Activated CD4-positive, alpha-beta T cell treated with anti-CD3 and anti-CD28 coated beads for 36 hours (primary cell): ENCODE measurements at regions not wholly inside any gene's neighbourhood (a gene's known extent, or its start where the extent isn't known, plus 50 kb on each side); places are given as distances from the start of the nearest gene placed in this dataset.

Source experiments
- ATAC-seq: fragments of 200-7000 bp; cut with Tn5 transposase; one replicate; pipeline ENCODE4 v1.10.0; 2021; ENCODE audit warnings: mild to moderate bottlenecking, moderate library complexity
- CTCF ChIA-PET: fragments of 350-600 bp; sonication (Branson Sonifier 250); formaldehyde crosslinking; loops from one replicate; lab custom pipeline; 2021; ENCODE audit warnings: antibody characterized with exemption; lab: Charles Lee
- POLR2A ChIA-PET: fragments of 350-600 bp; sonication (Branson Sonifier 250); formaldehyde crosslinking; loops from one replicate; lab custom pipeline; 2021; ENCODE audit warnings: antibody characterized with exemption, inconsistent platforms; lab: Charles Lee
- DNase-seq: peaks from one replicate; pipeline ENCODE4 v3.0.0-alpha.2; 2020
- H3K27ac Mint-ChIP-seq: one replicate; pipeline ENCODE4 v1.8.0; 2021; ENCODE audit warnings: mixed read lengths
- H3K27me3 Mint-ChIP-seq: one replicate; pipeline ENCODE4 v1.8.0; 2021; ENCODE audit warnings: mixed read lengths
- H3K36me3 Mint-ChIP-seq: one replicate; pipeline ENCODE4 v1.8.0; 2021; ENCODE audit warnings: low read depth, mixed read lengths
- H3K4me1 Mint-ChIP-seq: one replicate; pipeline ENCODE4 v1.8.0; 2021; ENCODE audit warnings: mixed read lengths
- H3K4me3 Mint-ChIP-seq: one replicate; pipeline ENCODE4 v1.8.0; 2021; ENCODE audit warnings: mild to moderate bottlenecking, moderate library complexity, mixed read lengths
- H3K9me3 Mint-ChIP-seq: one replicate; pipeline ENCODE4 v1.8.0; 2021; ENCODE audit warnings: low read depth, mixed read lengths
- intact Hi-C, 2 experiments: fragments of 100-400 bp; cut with DNase I in 1 of 2; cut with micrococcal nuclease in 1 of 2; formaldehyde crosslinking; loops; one replicate each; pipeline versions ENCODE4 v1.14.2 to v1.15.1; 2022 to 2024; cut with DNase I, micrococcal nuclease

GRCh38 chr7:22909917-22910316 lies 87.3 kb upstream of the TOMM7 start:
- ATAC-seq (no peak), DNase-seq (no peak)
- ChIA-PET CTCF (no interaction called here), POLR2A (no interaction called here)
- no peaks in the 10 kb centered on the region for H3K4me1 Mint-ChIP-seq
- H3K27me3 Mint-ChIP-seq, result no peaks in the 10 kb centered on the region
- H3K4me3 Mint-ChIP-seq, result no peak overlapping the region
- intact Hi-C loops, result no loop called here
- peaks cover 2% of the 10 kb centered on the region for H3K36me3 Mint-ChIP-seq
- H3K27ac Mint-ChIP-seq, result no peak overlapping the region
- H3K9me3 Mint-ChIP-seq, result peaks cover 6% of the 10 kb centered on the region

GRCh38 chr7:22907805-22908204 lies 85.2 kb upstream of the TOMM7 start:
- CTCF ChIA-PET, result interaction anchor here (0.7 kb wide), 1 partner anchor 32 kb away, joined by 3 read pairs; no protein-coding TSS in a partner anchor
- H3K4me3 Mint-ChIP-seq, result no peak overlapping the region
- H3K36me3 Mint-ChIP-seq, result no peaks in the 10 kb centered on the region
- no peaks in the 10 kb centered on the region for H3K4me1 Mint-ChIP-seq
- ATAC-seq (no peak), DNase-seq (no peak)
- H3K27ac Mint-ChIP-seq, result no peak overlapping the region
- intact Hi-C loops, result no loop called here
- H3K27me3 Mint-ChIP-seq, result no peaks in the 10 kb centered on the region
- POLR2A ChIA-PET, result no interaction called here
- no peaks in the 10 kb centered on the region for H3K9me3 Mint-ChIP-seq

GRCh38 chr7:22900784-22901183 lies 78.1 kb upstream of the TOMM7 start:
- H3K4me1 Mint-ChIP-seq, result peaks cover 2% of the 10 kb centered on the region
- no peak for ATAC-seq
- H3K36me3 Mint-ChIP-seq, result no peaks in the 10 kb centered on the region
- POLR2A ChIA-PET, result no interaction called here
- no peak overlapping the region for H3K4me3 Mint-ChIP-seq
- peaks cover 2% of the 10 kb centered on the region for H3K27me3 Mint-ChIP-seq
- CTCF ChIA-PET, result no interaction called here
- H3K27ac Mint-ChIP-seq, result no peak overlapping the region
- H3K9me3 Mint-ChIP-seq, result no peaks in the 10 kb centered on the region
- intact Hi-C loops, result no loop called here
- DNase-seq, result no peak

GRCh38 chr7:22900101-22900500 lies 77.5 kb upstream of the TOMM7 start:
- intact Hi-C loops, result no loop called here
- POLR2A ChIA-PET, result no interaction called here
- ATAC-seq (no peak), DNase-seq (no peak)
- H3K4me1 Mint-ChIP-seq, result peaks cover 2% of the 10 kb centered on the region
- no peak overlapping the region for H3K27ac Mint-ChIP-seq
- no peaks in the 10 kb centered on the region for H3K36me3 Mint-ChIP-seq
- peaks cover 2% of the 10 kb centered on the region for H3K27me3 Mint-ChIP-seq
- H3K9me3 Mint-ChIP-seq, result no peaks in the 10 kb centered on the region
- CTCF ChIA-PET, result no interaction called here
- H3K4me3 Mint-ChIP-seq, result no peak overlapping the region

- Mint-ChIP-seq H3K4me3 (no peak overlapping the region), H3K27ac (no peak overlapping the region), H3K36me3 (no peaks in the 10 kb centered on the region), H3K27me3 (peaks cover 5% of the 10 kb centered on the region), H3K9me3 (no peaks in the 10 kb centered on the region), H3K4me1 (peaks cover 2% of the 10 kb centered on the region)
- intact Hi-C loops, result no loop called here
- ChIA-PET CTCF (interaction anchor here (0.6 to 1.5 kb wide), 2 partner anchors 36 to 116 kb away, joined by 3 to 4 read pairs; no protein-coding TSS in a partner anchor), POLR2A (no interaction called here)
- no peak for DNase-seq
- ATAC-seq, result peak; percentile 44
Observed at GRCh38 chr7:22896917-22897316, 74.3 kb upstream of the TOMM7 start.

GRCh38 chr7:22895828-22896165 lies 73.1 kb upstream of the TOMM7 start:
- H3K27ac Mint-ChIP-seq, result no peak overlapping the region
- ATAC-seq (no peak), DNase-seq (no peak)
- peaks cover 5% of the 10 kb centered on the region for H3K27me3 Mint-ChIP-seq
- intact Hi-C loops, result no loop called here
- ChIA-PET CTCF (interaction anchor here (0.8 kb wide), 1 partner anchor 341 kb away, joined by 3 read pairs; no protein-coding TSS in a partner anchor), POLR2A (no interaction called here)
- H3K9me3 Mint-ChIP-seq, result no peaks in the 10 kb centered on the region
- H3K4me3 Mint-ChIP-seq, result no peak overlapping the region
- peaks cover 2% of the 10 kb centered on the region for H3K4me1 Mint-ChIP-seq
- H3K36me3 Mint-ChIP-seq, result no peaks in the 10 kb centered on the region

- ChIA-PET POLR2A (no interaction called here), CTCF (interaction anchor here (0.6 kb wide), 1 partner anchor 162 kb away, joined by 4 read pairs; no protein-coding TSS in a partner anchor)
- intact Hi-C loops, result no loop called here
- H3K36me3 Mint-ChIP-seq, result no peaks in the 10 kb centered on the region
- peaks cover 2% of the 10 kb centered on the region for H3K4me1 Mint-ChIP-seq
- peaks cover 4% of the 10 kb centered on the region for H3K27me3 Mint-ChIP-seq
- H3K27ac Mint-ChIP-seq, result no peak overlapping the region
- H3K4me3 Mint-ChIP-seq, result no peak overlapping the region
- DNase-seq (no peak), ATAC-seq (no peak)
- H3K9me3 Mint-ChIP-seq, result no peaks in the 10 kb centered on the region
Observed at GRCh38 chr7:22895140-22895827, 72.6 kb upstream of the TOMM7 start.

- Mint-ChIP-seq H3K27ac (no peak overlapping the region), H3K4me1 (peaks cover 2% of the 10 kb centered on the region), H3K36me3 (no peaks in the 10 kb centered on the region), H3K4me3 (no peak overlapping the region), H3K27me3 (peaks cover 3% of the 10 kb centered on the region), H3K9me3 (no peaks in the 10 kb centered on the region)
- DNase-seq (no peak), ATAC-seq (no peak)
- ChIA-PET CTCF (interaction anchor here (0.6 kb wide), 1 partner anchor 163 kb away, joined by 4 read pairs; no protein-coding TSS in a partner anchor), POLR2A (no interaction called here)
- intact Hi-C loops, result no loop called here
Observed at GRCh38 chr7:22894546-22894945, 71.9 kb upstream of the TOMM7 start.

- H3K36me3 Mint-ChIP-seq, result no peaks in the 10 kb centered on the region
- H3K4me3 Mint-ChIP-seq, result no peak overlapping the region
- intact Hi-C loops, result no loop called here
- no peak overlapping the region for H3K27ac Mint-ChIP-seq
- peaks cover 3% of the 10 kb centered on the region for H3K27me3 Mint-ChIP-seq
- ChIA-PET POLR2A (no interaction called here), CTCF (interaction anchor here (1.4 kb wide), 1 partner anchor 26 kb away, joined by 3 read pairs; no protein-coding TSS in a partner anchor)
- DNase-seq, result no peak
- no peak for ATAC-seq
- peaks cover 6% of the 10 kb centered on the region for H3K4me1 Mint-ChIP-seq
- no peaks in the 10 kb centered on the region for H3K9me3 Mint-ChIP-seq
Observed at GRCh38 chr7:22890773-22891172, 68.1 kb upstream of the TOMM7 start.

- no peaks in the 10 kb centered on the region for H3K27me3 Mint-ChIP-seq
- peaks cover 44% of the 10 kb centered on the region for H3K4me1 Mint-ChIP-seq
- H3K9me3 Mint-ChIP-seq, result no peaks in the 10 kb centered on the region
- ChIA-PET POLR2A (interaction anchor here (0.7 to 1.2 kb wide), 3 partner anchors 24 to 278 kb away, joined by 4 to 6 read pairs (median 5); no protein-coding TSS in a partner anchor), CTCF (interaction anchor here (0.7 to 2.7 kb wide), 8 partner anchors 13 to 326 kb away, joined by 3 to 8 read pairs (median 3); partner anchors contain the start of gene TOMM7)
- no peaks in the 10 kb centered on the region for H3K36me3 Mint-ChIP-seq
- H3K27ac Mint-ChIP-seq, result peak overlapping the region; percentile 95
- DNase-seq (peak; percentile 83), ATAC-seq (peak; percentile 86)
- intact Hi-C loops, result loop anchor here (1.0 to 5.0 kb wide), 9 partner anchors 31 to 941 kb away; partner anchors contain the start of genes HYCC1 (in 2 of the 2), TOMM7 (in 2 of the 2) and CDCA7L (in 1 of the 2)
- H3K4me3 Mint-ChIP-seq, result peak overlapping the region; percentile 58
Observed at GRCh38 chr7:22885797-22886261, 63.2 kb upstream of the TOMM7 start.

GRCh38 chr7:22884911-22885788 lies 62.5 kb upstream of the TOMM7 start:
- DNase-seq (peak; percentile 23), ATAC-seq (peak; percentile 62)
- intact Hi-C loops, result loop anchor here (1.0 to 5.0 kb wide), 5 partner anchors 30 to 130 kb away; partner anchors contain the start of genes HYCC1 (in 2 of the 2) and TOMM7 (in 1 of the 2)
- CTCF ChIA-PET, result interaction anchor here (0.6 to 2.7 kb wide), 9 partner anchors 12 to 325 kb away, joined by 3 to 8 read pairs (median 3); partner anchors contain the start of gene TOMM7
- H3K36me3 Mint-ChIP-seq, result no peaks in the 10 kb centered on the region
- POLR2A ChIA-PET, result interaction anchor here (0.7 to 1.2 kb wide), 3 partner anchors 24 to 278 kb away, joined by 4 to 6 read pairs (median 5); no protein-coding TSS in a partner anchor
- no peaks in the 10 kb centered on the region for H3K9me3 Mint-ChIP-seq
- peak overlapping the region; percentile 95 for H3K27ac Mint-ChIP-seq
- H3K4me3 Mint-ChIP-seq, result peak overlapping the region; percentile 58
- peaks cover 44% of the 10 kb centered on the region for H3K4me1 Mint-ChIP-seq
- no peaks in the 10 kb centered on the region for H3K27me3 Mint-ChIP-seq
